ENCODE measurements at regions not wholly inside any gene's neighbourhood (a gene's known extent, or its start where the extent isn't known, plus 50 kb on each side); places are given as distances from the start of the nearest gene placed in this dataset.
"Not testable (repeated sequence)": the region's sequence is repeated elsewhere in the genome, so short reads cannot be mapped to it uniquely, and the experiment has no call there.

DNA sequence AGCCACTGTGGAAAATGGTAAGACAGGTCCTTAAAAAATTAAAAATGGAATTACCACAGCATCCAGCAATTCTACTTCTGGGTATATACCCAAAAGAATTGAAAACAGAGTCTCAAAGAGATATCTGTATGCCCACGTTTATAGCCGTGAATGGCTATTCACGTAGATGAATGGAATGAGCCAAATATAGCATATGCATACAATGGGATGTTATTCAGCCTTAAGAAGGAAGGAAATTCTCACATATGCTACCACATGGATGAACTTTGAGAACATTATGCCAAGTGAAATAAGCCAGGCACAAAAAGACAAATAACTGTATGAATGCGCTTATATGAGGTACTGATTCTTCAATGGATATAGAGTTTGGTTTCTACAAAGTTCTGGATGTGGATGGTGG is 134.5 kb upstream of the KCNE2 start:
- CTCF ChIA-PET: no interaction called here
- no TSS peak for BruUV-seq (replicated peaks)
- Histone ChIP-seq H3K27me3 (ENCODE audit: control insufficient read depth, insufficient read depth, low read length) (no peaks in the 10 kb centered on the region), H3K36me3 (ENCODE audit: control insufficient read depth, insufficient read depth, low read length) (no peaks in the 10 kb centered on the region), H3K4me3 (ENCODE audit: low read depth in 2 of 2, low read length in 2 of 2) (no peak overlapping the region), H3K27ac (ENCODE audit: low read length) (no peak overlapping the region), H3K9me3 (ENCODE audit: control insufficient read depth, insufficient read depth, low read depth, low read length) (no peaks in the 10 kb centered on the region), H3K4me1 (ENCODE audit: control insufficient read depth, insufficient read depth, low read length) (no peaks in the 10 kb centered on the region)
- intact Hi-C loops (cut with micrococcal nuclease; ENCODE audit: unreplicated experiment) (no loop called here), in situ Hi-C loops (cut with HindIII; ENCODE audit: low pct_unique_long_range_greater_than_20kb, low sequenced_read_pairs) (no loop called here)
- TF ChIP-seq TCF7L2 (IDR thresholded peaks at IDR 0.05; ENCODE audit: low read depth, low read length): no peak
- TF ChIP-seq, protein P1, sequence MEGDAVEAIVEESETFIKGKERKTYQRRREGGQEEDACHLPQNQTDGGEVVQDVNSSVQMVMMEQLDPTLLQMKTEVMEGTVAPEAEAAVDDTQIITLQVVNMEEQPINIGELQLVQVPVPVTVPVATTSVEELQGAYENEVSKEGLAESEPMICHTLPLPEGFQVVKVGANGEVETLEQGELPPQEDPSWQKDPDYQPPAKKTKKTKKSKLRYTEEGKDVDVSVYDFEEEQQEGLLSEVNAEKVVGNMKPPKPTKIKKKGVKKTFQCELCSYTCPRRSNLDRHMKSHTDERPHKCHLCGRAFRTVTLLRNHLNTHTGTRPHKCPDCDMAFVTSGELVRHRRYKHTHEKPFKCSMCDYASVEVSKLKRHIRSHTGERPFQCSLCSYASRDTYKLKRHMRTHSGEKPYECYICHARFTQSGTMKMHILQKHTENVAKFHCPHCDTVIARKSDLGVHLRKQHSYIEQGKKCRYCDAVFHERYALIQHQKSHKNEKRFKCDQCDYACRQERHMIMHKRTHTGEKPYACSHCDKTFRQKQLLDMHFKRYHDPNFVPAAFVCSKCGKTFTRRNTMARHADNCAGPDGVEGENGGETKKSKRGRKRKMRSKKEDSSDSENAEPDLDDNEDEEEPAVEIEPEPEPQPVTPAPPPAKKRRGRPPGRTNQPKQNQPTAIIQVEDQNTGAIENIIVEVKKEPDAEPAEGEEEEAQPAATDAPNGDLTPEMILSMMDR (IDR thresholded peaks at IDR 0.05): no peak
- no peak for ATAC-seq
- POLR2A ChIA-PET: no interaction called here
- no peak for DNase-seq (ENCODE audit: low read depth, low spot score)

DNA sequence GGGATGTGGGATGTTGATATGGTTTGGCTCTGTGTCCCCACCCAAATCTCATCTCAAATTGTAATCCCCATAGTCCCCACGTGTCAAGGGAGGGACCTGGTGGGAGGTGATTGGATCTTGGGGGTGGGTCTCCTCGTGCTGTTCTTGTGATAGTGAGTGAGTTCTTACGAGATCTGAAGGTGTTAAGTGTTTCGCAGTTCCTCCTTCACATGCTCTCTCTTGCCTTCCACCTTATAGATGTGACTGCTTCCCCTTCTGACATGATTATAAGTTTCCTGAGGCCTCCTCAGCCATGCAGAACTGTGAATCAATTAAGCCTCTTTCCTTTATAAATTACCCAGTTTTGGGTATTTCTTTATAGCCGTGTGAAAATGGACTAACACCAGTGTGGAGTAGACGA is 130.1 kb upstream of the KCNE2 start:
- H3K27me3 ChIP-seq (ENCODE audit: control insufficient read depth, insufficient read depth, low read length): not testable (repeated sequence)

DNA sequence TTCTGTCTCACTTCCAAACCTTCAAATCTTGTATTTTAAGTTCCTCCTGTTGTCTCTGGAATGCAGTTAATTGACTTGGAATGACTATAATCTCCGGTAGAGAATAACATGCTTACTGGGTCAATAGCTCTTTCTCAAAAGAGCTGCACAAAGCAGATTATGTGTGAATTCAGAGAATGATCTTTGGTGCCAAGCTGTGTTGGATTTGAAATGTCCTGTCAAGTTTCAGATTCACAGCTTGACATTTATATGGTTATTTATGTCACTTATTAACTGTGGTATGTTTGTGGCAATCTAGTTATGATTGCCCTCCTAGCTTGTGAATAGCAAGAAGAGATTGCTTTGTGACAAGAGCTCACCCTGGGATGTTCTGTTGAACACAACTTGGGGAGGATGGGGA is 128.3 kb upstream of the KCNE2 start:
- POLR2A ChIA-PET: no interaction called here
- H3K4me3 ChIP-seq (ENCODE audit: low read depth in 2 of 2, low read length in 2 of 2): no peak overlapping the region
- no TSS peak for BruUV-seq (replicated peaks)
- H3K4me1 ChIP-seq (ENCODE audit: control insufficient read depth, insufficient read depth, low read length): no peaks in the 10 kb centered on the region
- no peaks in the 10 kb centered on the region for H3K9me3 ChIP-seq (ENCODE audit: control insufficient read depth, insufficient read depth, low read depth, low read length)
- no peak overlapping the region for H3K27ac ChIP-seq (ENCODE audit: low read length)
- CTCF ChIA-PET: no interaction called here
- DNase-seq (ENCODE audit: low read depth, low spot score) (no peak), ATAC-seq (no peak)
- in situ Hi-C loops (cut with HindIII; ENCODE audit: low pct_unique_long_range_greater_than_20kb, low sequenced_read_pairs) (no loop called here), intact Hi-C loops (cut with micrococcal nuclease; ENCODE audit: unreplicated experiment) (no loop called here)
- TF ChIP-seq POLR2AphosphoS5 (IDR thresholded peaks at IDR 0.05; ENCODE audit: low read depth, low read length): no peak
- TF ChIP-seq SIN3A (IDR thresholded peaks at IDR 0.05; ENCODE audit: borderline replicate concordance, insufficient read depth, low read depth, low read length): no peak
- TF ChIP-seq, protein P1 (IDR thresholded peaks at IDR 0.05): no peak
- no peak for TF ChIP-seq TCF7L2 (IDR thresholded peaks at IDR 0.05; ENCODE audit: low read depth, low read length)
- TF ChIP-seq, protein P2, sequence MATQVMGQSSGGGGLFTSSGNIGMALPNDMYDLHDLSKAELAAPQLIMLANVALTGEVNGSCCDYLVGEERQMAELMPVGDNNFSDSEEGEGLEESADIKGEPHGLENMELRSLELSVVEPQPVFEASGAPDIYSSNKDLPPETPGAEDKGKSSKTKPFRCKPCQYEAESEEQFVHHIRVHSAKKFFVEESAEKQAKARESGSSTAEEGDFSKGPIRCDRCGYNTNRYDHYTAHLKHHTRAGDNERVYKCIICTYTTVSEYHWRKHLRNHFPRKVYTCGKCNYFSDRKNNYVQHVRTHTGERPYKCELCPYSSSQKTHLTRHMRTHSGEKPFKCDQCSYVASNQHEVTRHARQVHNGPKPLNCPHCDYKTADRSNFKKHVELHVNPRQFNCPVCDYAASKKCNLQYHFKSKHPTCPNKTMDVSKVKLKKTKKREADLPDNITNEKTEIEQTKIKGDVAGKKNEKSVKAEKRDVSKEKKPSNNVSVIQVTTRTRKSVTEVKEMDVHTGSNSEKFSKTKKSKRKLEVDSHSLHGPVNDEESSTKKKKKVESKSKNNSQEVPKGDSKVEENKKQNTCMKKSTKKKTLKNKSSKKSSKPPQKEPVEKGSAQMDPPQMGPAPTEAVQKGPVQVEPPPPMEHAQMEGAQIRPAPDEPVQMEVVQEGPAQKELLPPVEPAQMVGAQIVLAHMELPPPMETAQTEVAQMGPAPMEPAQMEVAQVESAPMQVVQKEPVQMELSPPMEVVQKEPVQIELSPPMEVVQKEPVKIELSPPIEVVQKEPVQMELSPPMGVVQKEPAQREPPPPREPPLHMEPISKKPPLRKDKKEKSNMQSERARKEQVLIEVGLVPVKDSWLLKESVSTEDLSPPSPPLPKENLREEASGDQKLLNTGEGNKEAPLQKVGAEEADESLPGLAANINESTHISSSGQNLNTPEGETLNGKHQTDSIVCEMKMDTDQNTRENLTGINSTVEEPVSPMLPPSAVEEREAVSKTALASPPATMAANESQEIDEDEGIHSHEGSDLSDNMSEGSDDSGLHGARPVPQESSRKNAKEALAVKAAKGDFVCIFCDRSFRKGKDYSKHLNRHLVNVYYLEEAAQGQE (IDR thresholded peaks at IDR 0.05; ENCODE audit: insufficient read depth in 1 of 2, low read depth in 2 of 2, low read length in 1 of 2): no peak
- no peaks in the 10 kb centered on the region for H3K27me3 ChIP-seq (ENCODE audit: control insufficient read depth, insufficient read depth, low read length)
- no peaks in the 10 kb centered on the region for H3K36me3 ChIP-seq (ENCODE audit: control insufficient read depth, insufficient read depth, low read length)

More for the DNA sequence above, 130.1 kb upstream of the KCNE2 start:
- H3K4me1 ChIP-seq (ENCODE audit: control insufficient read depth, insufficient read depth, low read length); POLR2A ChIA-PET; in situ Hi-C loops (cut with HindIII; ENCODE audit: low pct_unique_long_range_greater_than_20kb, low sequenced_read_pairs); H3K27ac ChIP-seq (ENCODE audit: low read length); H3K4me3 ChIP-seq (ENCODE audit: low read depth in 2 of 2, low read length in 2 of 2); H3K36me3 ChIP-seq (ENCODE audit: control insufficient read depth, insufficient read depth, low read length); BruUV-seq (replicated peaks); CTCF ChIA-PET; ATAC-seq; DNase-seq (ENCODE audit: low read depth, low spot score); H3K9me3 ChIP-seq (ENCODE audit: control insufficient read depth, insufficient read depth, low read depth, low read length); intact Hi-C loops (cut with micrococcal nuclease; ENCODE audit: unreplicated experiment): not testable (repeated sequence)

Data from Panc1 (cell line).